Esophagus squamous epithelium (tissue), 4 donors: ENCODE measurements at regions not wholly inside any gene's neighbourhood (a gene's known extent, or its start where the extent isn't known, plus 50 kb on each side); places are given as distances from the start of the nearest gene placed in this dataset.

ENCODE experiments used
- CTCF ChIP-seq, 6 experiments: fragments of 450-650 bp in 4 of 6; fragments of 200-600 bp in 2 of 6; sonication (generic) in 2 of 6; IDR thresholded peaks; one replicate each; pipeline ENCODE4 v1.5.1; 2016 to 2019; ENCODE audit warnings: antibody characterized with exemption in 6 of 6, mild to moderate bottlenecking in 4 of 6, moderate library complexity in 4 of 6
- POLR2A ChIP-seq, 4 donors: fragments of 450-650 bp; IDR thresholded peaks; one replicate each; pipeline ENCODE4 v1.6.1; 2017; ENCODE audit warnings: antibody characterized with exemption in 4 of 4, mild to moderate bottlenecking in 4 of 4, moderate library complexity in 3 of 4

- no peak for TF ChIP-seq CTCF (IDR thresholded peaks at IDR 0.05)
- no peak for TF ChIP-seq POLR2A (IDR thresholded peaks at IDR 0.05)
Observed at GRCh38 chr2:171235262-171235881, 74.7 kb upstream of the TLK1 start.
